Peyer's patch (tissue), 4 donors: ENCODE measurements at regions not wholly inside any gene's neighbourhood (a gene's known extent, or its start where the extent isn't known, plus 50 kb on each side); places are given as distances from the start of the nearest gene placed in this dataset.

Source experiments
- DNase-seq, 3 donors: peaks; one replicate each; pipeline ENCODE4 v3.0.0-alpha.2; 2017 to 2019
- H3K27ac ChIP-seq, 4 donors: fragments of 200-600 bp; sonication (generic); one replicate each; pipeline ENCODE4 v1.5.1; 2016 to 2019
- H3K27me3 ChIP-seq, 2 donors: fragments of 200-600 bp; sonication (generic); one replicate each; pipeline ENCODE4 v1.5.1; 2019
- H3K36me3 ChIP-seq, 3 donors: fragments of 200-600 bp; sonication (generic); one replicate each; pipeline ENCODE4 v1.5.1; 2016 to 2019
- H3K4me1 ChIP-seq, 4 donors: fragments of 200-600 bp; sonication (generic); one replicate each; pipeline ENCODE4 v1.5.1; 2016 to 2019
- H3K4me3 ChIP-seq, 4 donors: fragments of 200-600 bp; sonication (generic); 1 replicate in 3 of 4; 2 replicates in 1 of 4; pipeline ENCODE4 v1.5.1; 2016 to 2019; ENCODE audit warnings: mild to moderate bottlenecking in 1 of 4
- H3K9me3 ChIP-seq, 4 donors: fragments of 200-600 bp; sonication (generic); one replicate each; pipeline ENCODE4 v1.5.1; 2016 to 2019; ENCODE audit warnings: mild to moderate bottlenecking in 1 of 4
- CTCF ChIP-seq, 6 experiments: fragments of 450-650 bp in 4 of 6; fragments of 200-600 bp in 2 of 6; sonication (generic) in 1 of 6; IDR thresholded peaks; one replicate each; pipeline ENCODE4 v1.5.1; 2017 to 2019; ENCODE audit warnings: antibody characterized with exemption in 6 of 6, mild to moderate bottlenecking in 3 of 6, moderate library complexity in 1 of 6
- POLR2A ChIP-seq, 2 donors: fragments of 450-650 bp; IDR thresholded peaks; one replicate each; pipeline ENCODE4 v1.5.1; 2017; ENCODE audit warnings: antibody characterized with exemption in 2 of 2, mild to moderate bottlenecking in 2 of 2, moderate library complexity in 2 of 2

GRCh38 chr2:207399301-207399700 lies 130.5 kb upstream of the CREB1 start:
- H3K9me3 ChIP-seq = no peaks in the 10 kb centered on the region
- no peaks in the 10 kb centered on the region for H3K27me3 ChIP-seq
- H3K4me3 ChIP-seq = no peak overlapping the region
- TF ChIP-seq CTCF (IDR thresholded peaks at IDR 0.05) = no peak
- no peak for TF ChIP-seq POLR2A (IDR thresholded peaks at IDR 0.05)
- H3K36me3 ChIP-seq = no peaks in the 10 kb centered on the region
- H3K4me1 ChIP-seq = no peaks in the 10 kb centered on the region
- DNase-seq = no peak
- H3K27ac ChIP-seq = no peak overlapping the region

DNA sequence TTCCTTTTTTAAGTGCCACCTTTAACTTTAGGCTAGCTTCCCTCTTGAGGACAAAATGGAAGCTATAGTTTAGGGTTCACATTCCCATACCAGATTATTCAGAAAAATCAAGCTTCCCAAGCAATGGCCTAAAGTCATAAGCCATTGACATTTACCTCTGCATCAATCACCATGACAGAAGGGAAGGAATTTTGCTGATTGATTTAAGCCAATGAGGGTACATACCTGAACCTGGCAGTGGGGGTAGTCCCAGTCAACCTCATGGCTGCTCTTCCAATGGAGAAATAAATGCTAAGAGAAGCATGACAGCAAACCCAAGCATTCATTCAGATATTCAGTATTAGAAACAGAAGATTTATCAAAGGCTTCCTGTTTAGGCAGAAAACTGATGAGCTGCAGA lies 128.4 kb upstream of the CREB1 start:
- Histone ChIP-seq H3K9me3 (no peaks in the 10 kb centered on the region), H3K4me3 (no peak overlapping the region), H3K27me3 (no peaks in the 10 kb centered on the region), H3K4me1 (no peaks in the 10 kb centered on the region), H3K27ac (no peak overlapping the region), H3K36me3 (no peaks in the 10 kb centered on the region)
- no peak for DNase-seq
- TF ChIP-seq POLR2A (IDR thresholded peaks at IDR 0.05) = no peak
- TF ChIP-seq CTCF (IDR thresholded peaks at IDR 0.05) = no peak

- Histone ChIP-seq H3K27me3 (no peaks in the 10 kb centered on the region), H3K36me3 (no peaks in the 10 kb centered on the region), H3K9me3 (no peaks in the 10 kb centered on the region), H3K27ac (no peak overlapping the region), H3K4me3 (no peak overlapping the region), H3K4me1 (no peaks in the 10 kb centered on the region)
- no peak for TF ChIP-seq CTCF (IDR thresholded peaks at IDR 0.05)
- TF ChIP-seq POLR2A (IDR thresholded peaks at IDR 0.05) = no peak
- no peak for DNase-seq
Observed at GRCh38 chr2:207403141-207403540, 126.6 kb upstream of the CREB1 start.

DNA sequence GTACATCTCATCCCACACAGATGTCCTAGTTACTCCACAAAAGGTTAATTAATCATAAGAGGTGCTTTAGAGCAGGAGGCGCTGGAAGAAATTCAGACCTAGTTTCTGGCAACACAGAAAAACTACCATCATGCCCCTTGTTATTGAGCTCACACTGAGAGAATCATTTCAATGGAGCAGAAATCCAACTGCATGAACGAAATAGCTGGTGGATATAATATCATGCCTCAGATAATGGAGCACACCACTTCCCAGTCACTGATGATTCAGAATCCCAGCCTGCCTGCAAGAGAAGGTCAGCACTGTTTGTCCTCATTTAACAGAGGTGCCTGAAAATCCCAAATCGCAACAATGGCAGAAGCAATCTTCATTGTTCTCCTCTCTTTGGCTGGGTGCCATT lies 125.8 kb upstream of the CREB1 start:
- DNase-seq = no peak
- no peaks in the 10 kb centered on the region for H3K4me1 ChIP-seq
- H3K4me3 ChIP-seq = no peak overlapping the region
- H3K27ac ChIP-seq = no peak overlapping the region
- TF ChIP-seq POLR2A (IDR thresholded peaks at IDR 0.05) (no peak), CTCF (IDR thresholded peaks at IDR 0.05) (no peak)
- H3K9me3 ChIP-seq = no peaks in the 10 kb centered on the region
- H3K36me3 ChIP-seq = no peaks in the 10 kb centered on the region
- no peaks in the 10 kb centered on the region for H3K27me3 ChIP-seq

- Histone ChIP-seq H3K9me3 (no peaks in the 10 kb centered on the region), H3K4me3 (no peak overlapping the region), H3K36me3 (no peaks in the 10 kb centered on the region), H3K4me1 (no peaks in the 10 kb centered on the region), H3K27me3 (no peaks in the 10 kb centered on the region), H3K27ac (no peak overlapping the region)
- TF ChIP-seq POLR2A (IDR thresholded peaks at IDR 0.05) (no peak), CTCF (IDR thresholded peaks at IDR 0.05) (no peak)
- DNase-seq = no peak
Observed at GRCh38 chr2:207405150-207405549, 124.6 kb upstream of the CREB1 start.

DNA sequence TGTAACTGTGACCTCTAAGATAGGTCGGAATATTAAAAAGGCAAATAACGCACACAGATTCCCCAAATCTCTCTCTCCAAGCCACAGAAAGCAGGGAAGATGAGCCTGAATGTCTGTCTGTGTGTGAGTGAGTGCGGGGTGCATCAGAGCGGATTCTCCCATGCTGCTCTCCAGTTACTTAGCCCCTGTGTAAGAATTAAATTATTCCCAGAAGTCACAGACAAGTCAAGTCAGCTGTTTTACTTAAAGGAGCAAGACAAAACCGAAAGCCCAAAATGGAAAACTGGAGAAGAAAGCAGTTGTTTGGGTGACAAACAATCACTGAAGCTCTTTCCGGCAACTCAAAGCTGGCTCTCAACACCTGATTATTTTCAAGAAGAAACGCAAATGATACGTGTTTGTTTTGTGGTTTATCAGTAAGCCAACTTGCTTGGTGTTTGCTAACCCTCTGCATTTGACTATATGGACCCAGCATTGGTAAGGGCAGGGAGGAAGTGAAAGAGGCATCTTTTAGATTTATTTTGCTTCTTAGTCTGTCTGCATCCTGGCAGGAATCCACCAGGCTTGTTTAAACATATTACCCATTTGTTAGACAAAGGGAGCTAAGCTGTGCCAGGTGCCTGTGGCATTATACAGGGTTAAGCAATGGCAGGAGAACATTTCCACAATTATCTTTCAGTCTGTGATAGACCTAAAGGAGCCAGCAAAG lies 121.5 kb upstream of the CREB1 start:
- Histone ChIP-seq H3K27me3 (no peaks in the 10 kb centered on the region), H3K36me3 (no peaks in the 10 kb centered on the region), H3K4me3 (no peak overlapping the region), H3K9me3 (no peaks in the 10 kb centered on the region), H3K4me1 (no peaks in the 10 kb centered on the region), H3K27ac (no peak overlapping the region)
- DNase-seq = no peak
- no peak for TF ChIP-seq CTCF (IDR thresholded peaks at IDR 0.05)
- TF ChIP-seq POLR2A (IDR thresholded peaks at IDR 0.05) = no peak
